Astrocyte of the cerebellum (primary cell): ENCODE measurements at regions not wholly inside any gene's neighbourhood (a gene's known extent, or its start where the extent isn't known, plus 50 kb on each side); places are given as distances from the start of the nearest gene placed in this dataset.

Experiments
- DNase-seq: peaks from one replicate; pipeline ENCODE4 v3.0.0-alpha.2; 2011; ENCODE audit warnings: low read depth
- H3K4me3 ChIP-seq: 2 replicates; pipeline ENCODE4 v1.5.1; 2011; ENCODE audit warnings: mild to moderate bottlenecking, low read depth, low read length, moderate library complexity
- in situ Hi-C: cut with HindIII; loops from 2 replicates; pipeline ENCODE4 v1.10.0; 2017; ENCODE audit warnings: low sequenced_read_pairs
- TF ChIP-seq, protein P1 (sequence below): IDR thresholded peaks from 2 replicates; pipeline ENCODE4 v1.5.1; 2012; ENCODE audit warnings: low read length, low read depth, moderate library complexity, mild to moderate bottlenecking; ENCODE audit errors: missing control alignments

GRCh38 chr9:28014212-28014611 is 440.9 kb upstream of the C9orf72 start:
- no peak for DNase-seq
- H3K4me3 ChIP-seq = no peak overlapping the region
- in situ Hi-C loops = no loop called here
- TF ChIP-seq, protein P1, sequence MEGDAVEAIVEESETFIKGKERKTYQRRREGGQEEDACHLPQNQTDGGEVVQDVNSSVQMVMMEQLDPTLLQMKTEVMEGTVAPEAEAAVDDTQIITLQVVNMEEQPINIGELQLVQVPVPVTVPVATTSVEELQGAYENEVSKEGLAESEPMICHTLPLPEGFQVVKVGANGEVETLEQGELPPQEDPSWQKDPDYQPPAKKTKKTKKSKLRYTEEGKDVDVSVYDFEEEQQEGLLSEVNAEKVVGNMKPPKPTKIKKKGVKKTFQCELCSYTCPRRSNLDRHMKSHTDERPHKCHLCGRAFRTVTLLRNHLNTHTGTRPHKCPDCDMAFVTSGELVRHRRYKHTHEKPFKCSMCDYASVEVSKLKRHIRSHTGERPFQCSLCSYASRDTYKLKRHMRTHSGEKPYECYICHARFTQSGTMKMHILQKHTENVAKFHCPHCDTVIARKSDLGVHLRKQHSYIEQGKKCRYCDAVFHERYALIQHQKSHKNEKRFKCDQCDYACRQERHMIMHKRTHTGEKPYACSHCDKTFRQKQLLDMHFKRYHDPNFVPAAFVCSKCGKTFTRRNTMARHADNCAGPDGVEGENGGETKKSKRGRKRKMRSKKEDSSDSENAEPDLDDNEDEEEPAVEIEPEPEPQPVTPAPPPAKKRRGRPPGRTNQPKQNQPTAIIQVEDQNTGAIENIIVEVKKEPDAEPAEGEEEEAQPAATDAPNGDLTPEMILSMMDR = no peak

DNA sequence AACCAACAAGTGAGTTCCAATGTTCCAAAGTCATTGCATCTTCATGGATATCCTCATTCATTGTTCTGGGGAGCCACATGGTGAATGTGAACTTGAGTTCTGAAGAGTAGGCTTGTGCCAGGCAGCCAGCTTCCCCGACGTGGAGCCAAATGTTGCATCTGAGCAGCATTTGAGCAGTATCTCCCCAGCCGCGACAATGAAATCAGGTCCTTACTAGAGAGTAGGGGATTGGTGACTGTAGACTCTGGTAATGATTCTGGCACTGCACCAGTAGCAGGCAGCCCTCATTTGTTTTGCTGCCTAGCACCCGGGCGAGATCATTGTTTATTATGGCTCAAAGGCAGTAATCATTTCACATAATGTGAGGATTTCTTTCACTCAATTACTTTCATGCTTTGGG is 451.4 kb upstream of the C9orf72 start:
- in situ Hi-C loops = no loop called here
- TF ChIP-seq, protein P1 = no peak
- no peak for DNase-seq
- H3K4me3 ChIP-seq = no peak overlapping the region

DNA sequence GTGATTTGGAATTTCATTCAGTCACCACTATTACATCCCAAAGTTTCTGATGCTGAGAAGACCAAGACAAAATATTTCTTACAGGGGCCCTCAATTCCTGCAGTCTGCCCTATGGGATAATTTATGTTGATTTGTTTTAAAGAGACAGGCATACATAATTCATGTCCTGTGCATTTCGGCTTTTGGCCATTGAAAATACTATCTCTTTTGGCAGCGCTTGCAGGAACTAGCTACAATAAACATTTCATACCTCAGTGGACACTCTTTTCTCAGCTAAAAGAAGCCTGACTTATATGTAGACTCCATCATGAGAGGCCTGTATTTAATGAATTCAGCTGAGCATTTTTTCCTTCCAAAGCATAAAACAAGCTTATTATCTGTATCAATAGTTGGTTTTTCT is 451.9 kb upstream of the C9orf72 start:
- in situ Hi-C loops = no loop called here
- TF ChIP-seq, protein P1 = no peak
- DNase-seq = no peak
- no peak overlapping the region for H3K4me3 ChIP-seq

GRCh38 chr9:28031521-28032267 is 458.4 kb upstream of the C9orf72 start:
- H3K4me3 ChIP-seq = no peak overlapping the region
- TF ChIP-seq, protein P1 = no peak
- DNase-seq = no peak
- in situ Hi-C loops = no loop called here

GRCh38 chr9:28032268-28032590 is 458.9 kb upstream of the C9orf72 start:
- H3K4me3 ChIP-seq = no peak overlapping the region
- TF ChIP-seq, protein P1 = no peak
- DNase-seq = no peak
- in situ Hi-C loops = no loop called here

GRCh38 chr9:28034242-28034641 is 461.0 kb upstream of the C9orf72 start:
- in situ Hi-C loops = no loop called here
- TF ChIP-seq, protein P1 = no peak
- H3K4me3 ChIP-seq = no peak overlapping the region
- DNase-seq = no peak

DNA sequence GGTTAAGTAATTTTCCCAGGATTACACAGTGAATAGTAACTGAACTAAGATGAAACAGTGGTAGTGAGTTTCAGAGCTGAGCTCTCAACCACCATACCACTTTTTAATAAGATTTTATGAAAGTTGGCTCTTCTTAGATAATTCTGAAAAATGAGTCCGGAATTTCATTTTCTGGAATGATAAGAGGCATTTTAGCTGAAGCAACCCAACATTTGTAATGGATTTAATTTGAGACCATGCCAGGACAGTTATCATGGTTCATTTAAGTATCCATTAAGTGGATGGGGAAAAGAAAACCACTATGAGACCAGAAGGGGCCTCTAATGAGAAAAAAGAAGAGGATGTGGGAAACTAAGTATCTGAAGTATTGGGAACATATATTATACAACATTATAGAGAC is 464.7 kb upstream of the C9orf72 start:
- TF ChIP-seq, protein P1 = no peak
- no peak overlapping the region for H3K4me3 ChIP-seq
- in situ Hi-C loops = no loop called here
- no peak for DNase-seq
